Psoas muscle (tissue), 7 donors: ENCODE measurements at regions not wholly inside any gene's neighbourhood (a gene's known extent, or its start where the extent isn't known, plus 50 kb on each side); places are given as distances from the start of the nearest gene placed in this dataset.
"Not testable (repeated sequence)": the region's sequence is repeated elsewhere in the genome, so short reads cannot be mapped to it uniquely, and the experiment has no call there.

ENCODE experiments used
- ATAC-seq, 4 donors: fragments of 200-7000 bp; cut with Tn5 transposase; one replicate each; pipeline ENCODE4 v1.9.1; 2020; ENCODE audit warnings: moderate library complexity in 3 of 4, mild to moderate bottlenecking in 2 of 4
- DNase-seq, 2 donors: peaks; one replicate each; pipeline ENCODE4 v3.0.0-alpha.2; 2020
- H3K27ac ChIP-seq: fragments of 200-600 bp; one replicate; pipeline ENCODE4 v1.8.0; 2022
- H3K27me3 ChIP-seq, 3 donors: fragments of 200-600 bp in 1 of 3; one replicate each; pipeline versions ENCODE4 v1.6.1 to v1.8.0; 2013 to 2022; ENCODE audit warnings: low read length in 2 of 3, mild to moderate bottlenecking in 2 of 3, moderate library complexity in 1 of 3; ENCODE audit not compliant: insufficient read depth in 3 of 3
- H3K36me3 ChIP-seq, 2 donors: fragments of 200-600 bp in 1 of 2; one replicate each; pipeline versions ENCODE4 v1.6.1 to v1.8.0; 2013 to 2022; ENCODE audit warnings: low read depth in 1 of 2, mild to moderate bottlenecking in 1 of 2, moderate library complexity in 1 of 2; ENCODE audit not compliant: insufficient read depth in 1 of 2
- H3K4me1 ChIP-seq: fragments of 200-600 bp; one replicate; pipeline ENCODE4 v1.8.0; 2022
- H3K4me3 ChIP-seq: fragments of 200-600 bp; one replicate; pipeline ENCODE4 v1.8.0; 2022; ENCODE audit warnings: mild to moderate bottlenecking
- H3K9me3 ChIP-seq: fragments of 200-600 bp; one replicate; pipeline ENCODE4 v1.8.0; 2022
- CTCF ChIP-seq: fragments of 200-600 bp; IDR thresholded peaks from one replicate; pipeline ENCODE4 v1.8.0; 2022; ENCODE audit warnings: antibody characterized with exemption
- WGBS, 3 donors: extraction: QIAGEN DNeasy Blood & Tissue Kit; methylation state at CpG; one replicate each; pipeline versions ENCODE4 v1.1.6 to v1.1.7; 2013; 5-methylcytosine and 5-hydroxymethylcytosine counted together
- intact Hi-C, 2 donors: fragments of 100-400 bp; cut with DNase I; formaldehyde crosslinking; loops; one replicate each; pipeline versions ENCODE4 v1.11.0 to v1.14.2; 2022
- donor health status: healthy with polysubstance abuse.
- donor health status: DM: no; HTN: no; CAD: no; lungs with moderate emphysema.
- donor health status: Bipolar disorder and iron deficiency.
- donor health status: healthy.
- donor health status: DM: yes; HTN: yes; CAD: no.
- donor health status: DM: no; HTN: no; CAD: no.
- donor health status: DM: yes; HTN: yes; CAD: no.

DNA sequence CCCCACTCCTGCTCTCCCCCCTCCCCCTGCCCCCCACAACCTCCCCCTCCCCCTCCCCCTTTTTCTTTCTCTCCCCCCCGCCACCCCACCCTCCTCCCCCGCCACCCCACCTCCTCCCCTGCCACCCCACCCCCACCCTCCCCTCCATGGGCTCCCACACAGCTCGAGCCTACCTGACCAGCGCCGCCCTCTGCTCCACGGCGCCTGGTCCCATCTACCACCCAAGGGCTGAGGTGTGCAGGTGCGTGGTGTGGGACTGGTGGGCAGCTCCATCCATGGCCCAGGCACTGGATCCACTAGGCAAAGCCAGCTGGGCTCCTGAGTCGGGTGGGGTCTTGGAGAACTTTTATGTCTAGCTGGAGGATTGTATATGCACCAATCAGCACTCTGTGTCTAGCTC lies 68.3 kb upstream of the KCNAB1 start:
- 74 to 94% (median 87%) methylated on average over 2 to 7 of the region's 9 CpGs for WGBS, 3 donors
- Histone ChIP-seq H3K27me3 (no peaks in the 10 kb centered on the region), H3K4me1 (no peaks in the 10 kb centered on the region), H3K27ac (no peak overlapping the region), H3K9me3 (no peaks in the 10 kb centered on the region), H3K36me3 (no peaks in the 10 kb centered on the region), H3K4me3 (no peak overlapping the region)
- intact Hi-C loops = no loop called here
- DNase-seq = no peak
- no peak for TF ChIP-seq CTCF
- no peak for ATAC-seq

DNA sequence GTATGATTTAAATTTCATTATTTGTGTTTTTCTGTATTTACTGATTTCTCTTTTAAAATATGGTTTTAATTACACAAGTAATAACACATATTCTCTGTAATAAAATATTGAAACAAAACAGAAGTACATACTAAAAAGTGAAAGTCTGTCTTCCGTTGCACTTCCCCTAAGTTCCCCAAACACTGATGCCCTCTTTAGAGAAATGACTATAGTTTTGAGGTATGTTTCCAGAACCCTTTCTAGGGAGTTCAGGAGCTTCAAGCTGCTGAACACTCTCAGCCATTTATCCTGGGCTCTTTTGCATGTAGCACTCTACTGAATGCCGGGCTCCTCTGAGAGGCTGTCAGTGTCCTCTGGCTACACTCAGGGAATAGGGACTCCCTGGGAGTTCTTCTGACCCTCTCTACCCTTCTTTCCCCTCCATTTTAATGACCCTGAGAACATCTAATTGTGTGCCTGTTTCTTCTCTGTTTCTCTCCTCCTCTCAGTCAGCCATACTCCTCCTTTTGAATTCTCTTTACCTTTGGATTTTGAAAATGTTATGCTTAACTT lies 60.4 kb upstream of the KCNAB1 start:
- H3K9me3 ChIP-seq = no peaks in the 10 kb centered on the region
- H3K36me3 ChIP-seq = no peaks in the 10 kb centered on the region
- no peak overlapping the region for H3K4me3 ChIP-seq
- ATAC-seq (no peak), DNase-seq (no peak)
- intact Hi-C loops = no loop called here
- H3K27me3 ChIP-seq = no peaks in the 10 kb centered on the region
- no peaks in the 10 kb centered on the region for H3K4me1 ChIP-seq
- 53 to 56% (median 54%) methylated on average over 2 of the region's 2 CpGs for WGBS, 3 donors
- no peak overlapping the region for H3K27ac ChIP-seq
- no peak for TF ChIP-seq CTCF

DNA sequence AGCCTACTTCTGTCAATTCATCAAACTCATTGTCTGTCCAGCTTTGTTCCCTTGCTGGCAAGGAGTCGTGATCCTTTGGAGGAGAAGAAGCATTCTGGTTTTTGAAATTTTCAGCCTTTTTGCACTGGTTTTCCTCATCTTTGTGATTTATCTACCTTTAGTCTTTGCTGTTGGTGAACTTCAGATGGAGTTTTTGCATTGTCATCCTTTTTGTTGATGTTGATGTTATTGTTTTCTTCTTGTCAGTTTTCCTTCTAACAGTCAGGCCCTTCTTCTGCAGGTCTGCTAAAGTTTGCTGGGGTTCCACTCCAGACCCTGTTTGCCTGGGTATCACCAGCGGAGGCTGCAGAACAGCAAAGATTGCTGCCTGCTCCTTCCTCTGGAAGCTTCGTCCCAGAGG lies 52.2 kb upstream of the KCNAB1 start:
- H3K36me3 ChIP-seq, DNase-seq, intact Hi-C loops, H3K9me3 ChIP-seq, H3K27ac ChIP-seq, H3K4me3 ChIP-seq, H3K4me1 ChIP-seq, ATAC-seq, H3K27me3 ChIP-seq: not testable (repeated sequence)
- WGBS, 3 donors = 81 to 95% (median 87%) methylated on average over 2 to 3 of the region's 3 CpGs

DNA sequence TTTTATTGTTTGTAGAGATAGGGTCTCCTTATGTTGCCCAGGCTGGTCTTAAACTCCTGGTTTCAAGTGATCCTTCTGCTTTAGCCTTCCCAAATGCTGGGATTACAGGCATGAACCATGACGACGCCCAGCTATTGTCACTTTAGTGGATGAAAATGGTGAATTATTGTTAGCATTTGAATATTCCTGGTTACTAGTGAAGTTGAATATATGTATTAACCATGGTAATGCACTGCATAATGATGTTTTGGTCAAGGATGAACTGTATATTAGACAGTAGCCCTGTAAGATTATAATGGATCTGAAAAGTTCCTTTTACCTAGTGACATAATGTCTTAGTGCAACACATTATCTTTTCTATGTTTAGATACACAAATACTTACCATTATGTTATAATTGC lies 50.4 kb upstream of the KCNAB1 start:
- DNase-seq (no peak), ATAC-seq (no peak)
- H3K27me3 ChIP-seq = no peaks in the 10 kb centered on the region
- H3K36me3 ChIP-seq = no peaks in the 10 kb centered on the region
- no peak for TF ChIP-seq CTCF
- WGBS, 3 donors = 89 to 96% (median 94%) methylated on average over 2 of the region's 2 CpGs
- no peak overlapping the region for H3K4me3 ChIP-seq
- H3K4me1 ChIP-seq = no peaks in the 10 kb centered on the region
- H3K27ac ChIP-seq = no peak overlapping the region
- intact Hi-C loops = no loop called here
- H3K9me3 ChIP-seq = no peaks in the 10 kb centered on the region
